ENCODE measurements at regions not wholly inside any gene's neighbourhood (a gene's known extent, or its start where the extent isn't known, plus 50 kb on each side); places are given as distances from the start of the nearest gene placed in this dataset.

DNA sequence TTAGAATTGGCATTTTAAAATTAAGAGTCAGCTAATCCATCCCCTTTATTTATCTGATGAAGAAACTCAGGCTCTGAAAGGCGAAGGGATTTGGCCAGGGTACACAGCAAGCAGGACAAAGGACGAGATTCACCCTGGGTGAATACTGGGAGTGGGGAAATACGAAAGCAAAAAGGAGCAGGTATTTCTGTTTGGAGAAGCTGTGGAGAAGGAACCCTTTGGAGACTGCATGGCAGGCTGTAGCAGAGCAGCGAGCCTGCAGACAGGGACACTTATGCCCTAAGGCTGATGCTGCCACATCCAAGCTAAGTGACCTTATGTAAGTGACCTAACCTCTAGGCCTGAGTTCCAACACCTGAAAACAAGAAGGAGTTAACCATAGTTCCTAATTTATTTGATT lies 207.2 kb upstream of the C1orf87 start:
- 62% methylated on average over 4 of the region's 4 CpGs for WGBS
- TF ChIP-seq, protein P1, sequence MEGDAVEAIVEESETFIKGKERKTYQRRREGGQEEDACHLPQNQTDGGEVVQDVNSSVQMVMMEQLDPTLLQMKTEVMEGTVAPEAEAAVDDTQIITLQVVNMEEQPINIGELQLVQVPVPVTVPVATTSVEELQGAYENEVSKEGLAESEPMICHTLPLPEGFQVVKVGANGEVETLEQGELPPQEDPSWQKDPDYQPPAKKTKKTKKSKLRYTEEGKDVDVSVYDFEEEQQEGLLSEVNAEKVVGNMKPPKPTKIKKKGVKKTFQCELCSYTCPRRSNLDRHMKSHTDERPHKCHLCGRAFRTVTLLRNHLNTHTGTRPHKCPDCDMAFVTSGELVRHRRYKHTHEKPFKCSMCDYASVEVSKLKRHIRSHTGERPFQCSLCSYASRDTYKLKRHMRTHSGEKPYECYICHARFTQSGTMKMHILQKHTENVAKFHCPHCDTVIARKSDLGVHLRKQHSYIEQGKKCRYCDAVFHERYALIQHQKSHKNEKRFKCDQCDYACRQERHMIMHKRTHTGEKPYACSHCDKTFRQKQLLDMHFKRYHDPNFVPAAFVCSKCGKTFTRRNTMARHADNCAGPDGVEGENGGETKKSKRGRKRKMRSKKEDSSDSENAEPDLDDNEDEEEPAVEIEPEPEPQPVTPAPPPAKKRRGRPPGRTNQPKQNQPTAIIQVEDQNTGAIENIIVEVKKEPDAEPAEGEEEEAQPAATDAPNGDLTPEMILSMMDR (IDR thresholded peaks at IDR 0.05), result no peak
- TF ChIP-seq POLR2A (IDR thresholded peaks at IDR 0.05), result no peak
- no peak for TF ChIP-seq EP300 (IDR thresholded peaks at IDR 0.05)
- DNase-seq (ENCODE audit: low spot score in 2 of 2), result no peak

DNA sequence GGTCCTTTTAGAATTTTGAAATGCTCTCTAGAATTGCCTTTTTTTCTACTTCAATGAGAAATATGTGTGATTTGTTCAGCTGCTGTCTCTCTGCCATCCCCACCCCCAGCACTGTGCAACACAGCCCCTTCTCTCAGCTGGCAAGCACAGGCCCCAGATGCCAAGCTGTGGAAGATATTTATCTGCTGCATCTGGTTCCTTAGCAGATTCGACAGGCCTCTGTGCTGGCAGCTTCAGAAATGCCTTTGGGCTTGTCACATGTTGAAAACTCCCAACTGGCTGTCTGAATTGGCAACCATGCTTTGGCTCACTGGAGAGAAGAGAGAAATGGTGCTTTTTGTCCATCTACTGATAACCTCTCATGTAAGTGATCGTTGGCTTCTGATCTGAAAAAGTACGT lies 206.7 kb upstream of the C1orf87 start:
- TF ChIP-seq EP300 (IDR thresholded peaks at IDR 0.05) (no peak), POLR2A (IDR thresholded peaks at IDR 0.05) (no peak)
- no peak overlapping the region for H3K4me3 ChIP-seq
- H3K9me3 ChIP-seq, result no peaks in the 10 kb centered on the region
- no peaks in the 10 kb centered on the region for H3K27me3 ChIP-seq
- H3K36me3 ChIP-seq, result no peaks in the 10 kb centered on the region
- H3K4me1 ChIP-seq, result peaks cover 20% of the 10 kb centered on the region
- H3K27ac ChIP-seq, result peak overlapping the region; percentile 48
- 17% methylated on average over 3 of the region's 3 CpGs for WGBS
- peak in 1 of 2 donors; percentile 60 for DNase-seq (ENCODE audit: low spot score in 2 of 2)

More for the DNA sequence above, 207.2 kb upstream of the C1orf87 start:
- Histone ChIP-seq H3K4me3 (no peak overlapping the region), H3K36me3 (no peaks in the 10 kb centered on the region), H3K27me3 (no peaks in the 10 kb centered on the region), H3K27ac (peak overlapping the region; percentile 48), H3K4me1 (peaks cover 20% of the 10 kb centered on the region), H3K9me3 (no peaks in the 10 kb centered on the region)

DNA sequence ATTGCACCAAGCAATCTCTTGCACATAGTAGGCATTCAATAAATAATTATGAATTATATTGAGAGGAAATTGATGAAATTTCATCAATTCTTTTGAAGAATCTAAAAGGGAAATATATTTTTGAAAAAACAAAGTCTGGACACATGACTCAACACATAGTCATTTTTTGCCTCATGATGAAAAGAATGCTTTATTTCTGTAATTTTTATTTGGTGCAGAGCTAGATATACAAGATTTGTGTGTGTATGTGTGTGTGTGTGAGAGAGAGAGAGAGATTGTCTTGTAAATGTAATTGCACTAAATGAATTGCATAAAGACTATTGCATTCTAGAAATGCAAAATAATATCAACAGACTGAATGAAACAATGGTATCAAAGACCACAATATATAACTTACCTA lies 206.2 kb upstream of the C1orf87 start:
- Histone ChIP-seq H3K9me3 (no peaks in the 10 kb centered on the region), H3K4me3 (no peak overlapping the region), H3K27me3 (no peaks in the 10 kb centered on the region), H3K4me1 (peaks cover 20% of the 10 kb centered on the region), H3K36me3 (no peaks in the 10 kb centered on the region), H3K27ac (no peak overlapping the region)
- DNase-seq (ENCODE audit: low spot score in 2 of 2), result no peak
- TF ChIP-seq EP300 (IDR thresholded peaks at IDR 0.05) (no peak), POLR2A (IDR thresholded peaks at IDR 0.05) (no peak), POLR2AphosphoS5 (IDR thresholded peaks at IDR 0.05) (no peak)
- TF ChIP-seq, protein P1 (IDR thresholded peaks at IDR 0.05), result no peak

DNA sequence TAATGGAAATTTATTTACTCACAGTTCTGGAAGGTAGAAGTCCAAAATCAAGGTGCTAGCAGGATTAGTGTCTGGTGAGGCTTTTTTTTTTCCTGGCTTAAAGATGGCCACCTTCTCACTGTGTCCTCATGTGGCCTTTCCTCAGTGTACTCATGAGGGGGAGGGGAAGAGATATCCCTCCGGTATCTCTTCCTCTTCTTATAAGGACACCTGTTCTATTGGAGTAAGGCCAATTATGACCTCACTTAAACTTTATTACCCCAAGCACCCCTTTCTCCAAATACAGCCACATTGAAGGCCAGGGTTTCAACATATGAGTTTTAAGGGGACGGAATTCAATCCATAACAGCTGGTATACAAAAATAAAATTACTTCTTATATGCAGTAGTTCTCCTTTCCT lies 203.7 kb upstream of the C1orf87 start:
- Histone ChIP-seq H3K9me3 (no peaks in the 10 kb centered on the region), H3K36me3 (no peaks in the 10 kb centered on the region), H3K4me3 (no peak overlapping the region), H3K27me3 (no peaks in the 10 kb centered on the region), H3K4me1 (peaks cover 20% of the 10 kb centered on the region), H3K27ac (no peak overlapping the region)
- WGBS, result 65% methylated on average over 2 of the region's 2 CpGs
- TF ChIP-seq EP300 (IDR thresholded peaks at IDR 0.05) (no peak), POLR2A (IDR thresholded peaks at IDR 0.05) (no peak), POLR2AphosphoS5 (IDR thresholded peaks at IDR 0.05) (no peak)
- TF ChIP-seq, protein P1 (IDR thresholded peaks at IDR 0.05), result no peak
- no peak for DNase-seq (ENCODE audit: low spot score in 2 of 2)

DNA sequence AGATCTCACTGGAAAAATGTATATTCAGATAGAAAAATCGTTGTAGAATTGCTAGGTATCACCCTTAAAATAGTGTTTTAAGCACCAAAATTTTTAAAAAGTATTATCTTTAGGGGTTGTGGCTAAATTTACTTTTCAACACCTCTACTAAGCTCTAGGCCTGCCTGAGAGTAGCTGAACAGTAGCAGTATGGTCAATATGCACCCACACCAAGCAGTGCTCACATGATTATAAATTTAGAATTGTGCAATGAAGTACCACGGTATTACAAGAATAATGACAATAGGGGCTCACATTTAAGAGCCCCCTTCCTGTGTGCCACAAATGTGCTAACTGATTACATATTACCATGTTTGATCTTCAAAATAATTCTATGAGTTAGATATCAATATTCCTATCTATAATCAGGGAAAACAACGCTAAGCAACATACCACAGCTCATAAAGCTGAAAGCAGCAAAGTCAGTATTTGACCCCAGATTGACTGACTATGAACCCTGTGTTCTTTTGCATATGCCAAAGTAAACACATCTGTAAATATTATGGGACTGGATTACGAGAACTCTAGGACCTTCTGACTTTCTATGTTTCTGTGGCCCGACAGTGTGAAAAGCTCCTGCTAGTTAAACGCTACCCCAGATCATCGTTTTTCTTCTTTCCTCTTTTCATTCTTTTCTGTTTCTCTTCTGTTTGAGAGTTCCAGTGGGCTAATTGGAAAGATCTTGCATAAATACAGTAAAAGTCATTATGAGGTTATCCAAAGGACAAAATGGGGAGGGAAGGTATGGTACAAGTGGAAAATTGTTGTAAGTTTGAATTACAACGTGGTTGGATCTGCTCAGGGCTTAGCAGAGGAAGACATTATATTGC lies 201.1 kb upstream of the C1orf87 start:
- Histone ChIP-seq H3K9me3 (no peaks in the 10 kb centered on the region), H3K27ac (no peak overlapping the region), H3K4me1 (no peaks in the 10 kb centered on the region), H3K27me3 (no peaks in the 10 kb centered on the region), H3K4me3 (no peak overlapping the region), H3K36me3 (no peaks in the 10 kb centered on the region)
- WGBS, result 72% methylated on average over 8 of the region's 8 CpGs
- TF ChIP-seq POLR2A (IDR thresholded peaks at IDR 0.05) (no peak), POLR2AphosphoS5 (IDR thresholded peaks at IDR 0.05) (no peak), EP300 (IDR thresholded peaks at IDR 0.05) (no peak)
- TF ChIP-seq, protein P1 (IDR thresholded peaks at IDR 0.05), result no peak
- no peak for DNase-seq (ENCODE audit: low spot score in 2 of 2)

Measured in suprapubic skin (tissue), 4 donors.